Panc1 (cell line): ENCODE measurements at regions not wholly inside any gene's neighbourhood (a gene's known extent, or its start where the extent isn't known, plus 50 kb on each side); places are given as distances from the start of the nearest gene placed in this dataset.

Experiments used
- ATAC-seq: fragments of 200-7000 bp; cut with Tn5 transposase; 2 replicates; pipeline ENCODE4 v1.9.1; 2020; ENCODE audit warnings: mild to moderate bottlenecking, moderate library complexity
- BruUV-seq: library from RNA; stranded (reverse); fragments of 400-500 nt; replicated peaks from 2 replicates; lab custom pipeline; 2021; lab: Mats Ljungman, UMichigan
- CTCF ChIA-PET: fragments of 300-600 bp; sonication (Branson Sonifier 250); formaldehyde crosslinking; loops from one replicate; lab custom pipeline; 2022; ENCODE audit warnings: antibody characterized with exemption; lab: Charles Lee
- POLR2A ChIA-PET: fragments of 300-600 bp; sonication (Branson Sonifier 250); formaldehyde crosslinking; loops from one replicate; lab custom pipeline; 2022; ENCODE audit warnings: antibody characterized with exemption; lab: Charles Lee
- DNase-seq: peaks from one replicate; pipeline ENCODE4 v3.0.0-alpha.2; 2010; ENCODE audit warnings: low read depth, low spot score
- H3K27ac ChIP-seq: 2 replicates; pipeline ENCODE4 v1.5.1; 2011; ENCODE audit warnings: mild to moderate bottlenecking, low read length, inconsistent platforms
- H3K27me3 ChIP-seq: fragments of 200-500 bp; sonication (Bioruptor generic); 2 replicates; pipeline ENCODE4 v1.6.0; 2014; ENCODE audit warnings: low read length, inconsistent platforms; ENCODE audit not compliant: control insufficient read depth, insufficient read depth
- H3K36me3 ChIP-seq: fragments of 200-500 bp; sonication (Bioruptor generic); 2 replicates; pipeline ENCODE4 v1.5.1; 2014; ENCODE audit warnings: inconsistent platforms, mild to moderate bottlenecking, low read length, moderate library complexity; ENCODE audit not compliant: control insufficient read depth, insufficient read depth
- H3K4me1 ChIP-seq: 2 replicates; pipeline ENCODE4 v1.5.1; 2011; ENCODE audit warnings: inconsistent platforms, mild to moderate bottlenecking, low read length, moderate library complexity; ENCODE audit not compliant: control insufficient read depth, insufficient read depth
- H3K4me3 ChIP-seq, 2 experiments: 2 replicates each; pipeline ENCODE4 v1.5.1; 2011 to 2012; ENCODE audit warnings: low read depth in 2 of 2, low read length in 2 of 2, mild to moderate bottlenecking in 2 of 2, inconsistent platforms in 1 of 2, moderate library complexity in 1 of 2
- H3K9me3 ChIP-seq: fragments of 200-500 bp; sonication (Bioruptor generic); 2 replicates; pipeline ENCODE4 v1.5.1; 2014; ENCODE audit warnings: low read depth, mild to moderate bottlenecking, inconsistent platforms, low read length, moderate library complexity; ENCODE audit not compliant: control insufficient read depth, insufficient read depth
- POLR2AphosphoS5 ChIP-seq: IDR thresholded peaks from 2 replicates; pipeline ENCODE4 v1.6.1; 2012; ENCODE audit warnings: mild to moderate bottlenecking, low read depth, low read length, moderate library complexity
- SIN3A ChIP-seq: IDR thresholded peaks from 2 replicates; pipeline ENCODE4 v1.6.1; 2012; ENCODE audit warnings: low read depth, mild to moderate bottlenecking, low read length, moderate library complexity, borderline replicate concordance; ENCODE audit not compliant: insufficient read depth
- TCF7L2 ChIP-seq: IDR thresholded peaks from 2 replicates; pipeline ENCODE4 v1.6.1; 2011; ENCODE audit warnings: mild to moderate bottlenecking, low read depth, low read length, inconsistent platforms
- in situ Hi-C: cut with HindIII; loops from 2 replicates; pipeline ENCODE4 v1.10.0; 2016; ENCODE audit warnings: low sequenced_read_pairs, low pct_unique_long_range_greater_than_20kb
- intact Hi-C: fragments of 100-400 bp; cut with micrococcal nuclease; formaldehyde crosslinking; loops from one replicate; pipeline ENCODE4 v1.10.0; 2022; ENCODE audit not compliant: unreplicated experiment
- TF ChIP-seq, protein P1 (sequence below): fragments of 450-650 bp; IDR thresholded peaks from 2 replicates; pipeline ENCODE4 v1.5.1; 2017; ENCODE audit warnings: mild to moderate bottlenecking
- TF ChIP-seq, protein P2 (sequence below), 2 experiments: IDR thresholded peaks; 2 replicates each; pipeline ENCODE4 v1.6.1; 2011 to 2012; ENCODE audit warnings: low read depth in 2 of 2, control low read depth in 1 of 2, low read length in 1 of 2, mild to moderate bottlenecking in 1 of 2, moderate library complexity in 1 of 2; ENCODE audit not compliant: insufficient read depth in 1 of 2

DNA sequence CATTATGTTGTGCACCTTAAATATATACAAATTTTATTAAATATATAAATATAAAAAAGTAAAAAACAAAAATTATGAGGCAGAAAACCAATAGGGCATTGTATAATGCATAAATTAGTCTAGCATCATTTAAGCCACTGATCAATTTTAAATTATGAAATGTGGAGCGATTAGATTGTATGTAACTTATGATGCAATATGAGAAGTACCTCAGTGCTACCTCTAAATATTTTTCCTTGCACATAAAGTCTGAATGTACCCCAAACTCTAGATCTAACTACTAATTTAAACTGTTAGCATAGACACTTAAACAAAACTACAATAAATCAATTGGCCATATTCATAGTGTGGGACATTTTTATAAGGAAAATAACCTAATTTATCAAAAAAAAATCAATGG, 1178.5 kb upstream of the MIR17HG start:
- Histone ChIP-seq H3K4me1 (no peaks in the 10 kb centered on the region), H3K9me3 (no peaks in the 10 kb centered on the region), H3K27ac (no peak overlapping the region), H3K27me3 (no peaks in the 10 kb centered on the region), H3K36me3 (no peaks in the 10 kb centered on the region), H3K4me3 (no peak overlapping the region)
- DNase-seq (no peak), ATAC-seq (no peak)
- TF ChIP-seq SIN3A (no peak), TCF7L2 (no peak), POLR2AphosphoS5 (no peak)
- TF ChIP-seq, protein P1, sequence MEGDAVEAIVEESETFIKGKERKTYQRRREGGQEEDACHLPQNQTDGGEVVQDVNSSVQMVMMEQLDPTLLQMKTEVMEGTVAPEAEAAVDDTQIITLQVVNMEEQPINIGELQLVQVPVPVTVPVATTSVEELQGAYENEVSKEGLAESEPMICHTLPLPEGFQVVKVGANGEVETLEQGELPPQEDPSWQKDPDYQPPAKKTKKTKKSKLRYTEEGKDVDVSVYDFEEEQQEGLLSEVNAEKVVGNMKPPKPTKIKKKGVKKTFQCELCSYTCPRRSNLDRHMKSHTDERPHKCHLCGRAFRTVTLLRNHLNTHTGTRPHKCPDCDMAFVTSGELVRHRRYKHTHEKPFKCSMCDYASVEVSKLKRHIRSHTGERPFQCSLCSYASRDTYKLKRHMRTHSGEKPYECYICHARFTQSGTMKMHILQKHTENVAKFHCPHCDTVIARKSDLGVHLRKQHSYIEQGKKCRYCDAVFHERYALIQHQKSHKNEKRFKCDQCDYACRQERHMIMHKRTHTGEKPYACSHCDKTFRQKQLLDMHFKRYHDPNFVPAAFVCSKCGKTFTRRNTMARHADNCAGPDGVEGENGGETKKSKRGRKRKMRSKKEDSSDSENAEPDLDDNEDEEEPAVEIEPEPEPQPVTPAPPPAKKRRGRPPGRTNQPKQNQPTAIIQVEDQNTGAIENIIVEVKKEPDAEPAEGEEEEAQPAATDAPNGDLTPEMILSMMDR = no peak
- TF ChIP-seq, protein P2, sequence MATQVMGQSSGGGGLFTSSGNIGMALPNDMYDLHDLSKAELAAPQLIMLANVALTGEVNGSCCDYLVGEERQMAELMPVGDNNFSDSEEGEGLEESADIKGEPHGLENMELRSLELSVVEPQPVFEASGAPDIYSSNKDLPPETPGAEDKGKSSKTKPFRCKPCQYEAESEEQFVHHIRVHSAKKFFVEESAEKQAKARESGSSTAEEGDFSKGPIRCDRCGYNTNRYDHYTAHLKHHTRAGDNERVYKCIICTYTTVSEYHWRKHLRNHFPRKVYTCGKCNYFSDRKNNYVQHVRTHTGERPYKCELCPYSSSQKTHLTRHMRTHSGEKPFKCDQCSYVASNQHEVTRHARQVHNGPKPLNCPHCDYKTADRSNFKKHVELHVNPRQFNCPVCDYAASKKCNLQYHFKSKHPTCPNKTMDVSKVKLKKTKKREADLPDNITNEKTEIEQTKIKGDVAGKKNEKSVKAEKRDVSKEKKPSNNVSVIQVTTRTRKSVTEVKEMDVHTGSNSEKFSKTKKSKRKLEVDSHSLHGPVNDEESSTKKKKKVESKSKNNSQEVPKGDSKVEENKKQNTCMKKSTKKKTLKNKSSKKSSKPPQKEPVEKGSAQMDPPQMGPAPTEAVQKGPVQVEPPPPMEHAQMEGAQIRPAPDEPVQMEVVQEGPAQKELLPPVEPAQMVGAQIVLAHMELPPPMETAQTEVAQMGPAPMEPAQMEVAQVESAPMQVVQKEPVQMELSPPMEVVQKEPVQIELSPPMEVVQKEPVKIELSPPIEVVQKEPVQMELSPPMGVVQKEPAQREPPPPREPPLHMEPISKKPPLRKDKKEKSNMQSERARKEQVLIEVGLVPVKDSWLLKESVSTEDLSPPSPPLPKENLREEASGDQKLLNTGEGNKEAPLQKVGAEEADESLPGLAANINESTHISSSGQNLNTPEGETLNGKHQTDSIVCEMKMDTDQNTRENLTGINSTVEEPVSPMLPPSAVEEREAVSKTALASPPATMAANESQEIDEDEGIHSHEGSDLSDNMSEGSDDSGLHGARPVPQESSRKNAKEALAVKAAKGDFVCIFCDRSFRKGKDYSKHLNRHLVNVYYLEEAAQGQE (IDR thresholded peaks at IDR 0.05; ENCODE audit: insufficient read depth in 1 of 2, low read depth in 2 of 2, low read length in 1 of 2) = no peak
- BruUV-seq = no TSS peak
- ChIA-PET POLR2A (no interaction called here), CTCF (no interaction called here)
- intact Hi-C loops (no loop called here), in situ Hi-C loops (no loop called here)

DNA sequence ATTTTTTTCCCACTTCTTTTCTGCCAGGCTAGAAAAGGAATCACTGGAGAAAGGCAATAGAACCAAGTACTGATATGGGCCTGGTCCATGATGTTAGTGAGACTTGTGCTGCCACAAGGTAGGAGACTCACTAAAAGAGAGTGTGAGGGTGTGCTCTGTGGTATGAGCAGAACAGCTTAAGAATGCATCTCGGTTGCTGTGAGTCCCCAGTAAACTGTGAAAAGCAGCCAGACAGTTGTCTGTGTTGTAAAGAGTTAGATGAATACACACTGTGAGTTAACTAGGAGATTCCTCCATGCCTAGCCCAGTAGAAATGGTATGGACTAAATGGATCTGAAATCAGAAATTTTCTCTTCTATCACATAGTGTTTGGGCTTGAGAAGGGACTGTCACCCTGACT, 1177.3 kb upstream of the MIR17HG start:
- CTCF ChIA-PET = no interaction called here
- intact Hi-C loops = no loop called here
- Histone ChIP-seq H3K4me1 (no peaks in the 10 kb centered on the region), H3K36me3 (no peaks in the 10 kb centered on the region), H3K4me3 (no peak overlapping the region), H3K9me3 (no peaks in the 10 kb centered on the region), H3K27ac (no peak overlapping the region), H3K27me3 (no peaks in the 10 kb centered on the region)
- no peak for DNase-seq
- BruUV-seq = no TSS peak
- POLR2A ChIA-PET = no interaction called here
- no peak for ATAC-seq
- TF ChIP-seq SIN3A (no peak), TCF7L2 (no peak), POLR2AphosphoS5 (no peak)
- TF ChIP-seq, protein P1 = no peak
- TF ChIP-seq, protein P2 (IDR thresholded peaks at IDR 0.05; ENCODE audit: insufficient read depth in 1 of 2, low read depth in 2 of 2, low read length in 1 of 2) = no peak
- in situ Hi-C loops = no loop called here
